GM12878 (cell line): ENCODE measurements at regions not wholly inside any gene's neighbourhood (a gene's known extent, or its start where the extent isn't known, plus 50 kb on each side); places are given as distances from the start of the nearest gene placed in this dataset.

Source experiments
- ATAC-seq: fragments of 200-7000 bp; cut with Tn5 transposase; 3 replicates; pipeline ENCODE4 v1.9.1; 2020; ENCODE audit warnings: mild to moderate bottlenecking, moderate library complexity
- BruUV-seq: library from RNA; stranded (reverse); fragments of 400-500 nt; replicated peaks from 2 replicates; lab custom pipeline; 2021; lab: Mats Ljungman, UMichigan
- CTCF ChIA-PET: fragments of 300-600 bp; sonication (Branson Sonifier 250); formaldehyde crosslinking; extraction: SDS; loops from one replicate; lab custom pipeline; 2021; ENCODE audit warnings: inconsistent platforms; lab: Yijun Ruan, JAX
- POLR2A ChIA-PET: fragments of 350-600 bp; formaldehyde crosslinking; extraction: SDS; loops from one replicate; lab custom pipeline; 2021; ENCODE audit warnings: inconsistent platforms; lab: Charles Lee
- RAD21 ChIA-PET: fragments of 300-600 bp; sonication (Branson Sonifier 250); formaldehyde crosslinking; loops from one replicate; lab custom pipeline; 2023; ENCODE audit warnings: antibody characterized with exemption; ENCODE audit not compliant: unreplicated experiment; lab: Charles Lee
- SMC1A ChIA-PET: fragments of 300-600 bp; sonication (Branson Sonifier 250); formaldehyde crosslinking; loops from one replicate; lab custom pipeline; 2023; ENCODE audit not compliant: unreplicated experiment, uncharacterized antibody; lab: Charles Lee
- DNase-seq: peaks from one replicate; pipeline ENCODE4 v3.0.0-alpha.2; 2011; ENCODE audit warnings: low read depth, low spot score
- FAIRE-seq: peaks from 3 replicates; lab custom pipeline; 2011; peaks lifted over from hg19 to GRCh38; lab: Jason Lieb, UNC
- H2AFZ ChIP-seq: 2 replicates; pipeline ENCODE4 v1.6.0; 2011; ENCODE audit warnings: low read depth, low read length, control low read depth; ENCODE audit not compliant: control insufficient read depth
- H3K27ac ChIP-seq: 2 replicates; pipeline ENCODE4 v1.5.1; 2011; ENCODE audit warnings: control low read depth; ENCODE audit not compliant: control insufficient read depth, insufficient read depth
- H3K27me3 ChIP-seq, 2 experiments: replicated peaks in 1 of 2; 2 replicates each; pipeline versions ENCODE4 v1.6.0 to v1.6.1; 2011; ENCODE audit warnings: low read length in 1 of 2; ENCODE audit not compliant: control insufficient read depth in 2 of 2, insufficient read depth in 2 of 2
- H3K36me3 ChIP-seq, 2 experiments: 2 replicates each; pipeline ENCODE4 v1.5.1; 2011; ENCODE audit warnings: low read length in 1 of 2; ENCODE audit not compliant: control insufficient read depth in 2 of 2, insufficient read depth in 2 of 2
- H3K4me1 ChIP-seq: 2 replicates; pipeline ENCODE4 v1.6.1; 2011; ENCODE audit warnings: mild to moderate bottlenecking, low read length, moderate library complexity, mixed read lengths; ENCODE audit not compliant: control insufficient read depth, insufficient read depth
- H3K4me2 ChIP-seq: 2 replicates; pipeline ENCODE4 v1.6.0; 2011; ENCODE audit warnings: control low read depth; ENCODE audit not compliant: control insufficient read depth, insufficient read depth
- H3K4me3 ChIP-seq: fragments of 200-600 bp; sonication (generic); 2 replicates; pipeline ENCODE4 v1.5.1; 2016
- H3K79me2 ChIP-seq: 2 replicates; pipeline ENCODE4 v1.6.0; 2011; ENCODE audit warnings: low read length; ENCODE audit not compliant: control insufficient read depth, insufficient read depth
- H3K9ac ChIP-seq: 2 replicates; pipeline ENCODE4 v1.8.0; 2011; ENCODE audit warnings: low read length, control low read depth, mixed read lengths; ENCODE audit not compliant: control insufficient read depth, insufficient read depth
- H3K9me3 ChIP-seq: replicated peaks from 3 replicates; pipeline ENCODE4 v1.5.1; 2011; ENCODE audit warnings: mild to moderate bottlenecking, low read length; ENCODE audit not compliant: control insufficient read depth, insufficient read depth
- H4K20me1 ChIP-seq: 2 replicates; pipeline ENCODE4 v1.6.0; 2011; ENCODE audit not compliant: control insufficient read depth, insufficient read depth
- CHD2 ChIP-seq: IDR thresholded peaks from 2 replicates; pipeline ENCODE4 v1.6.1; 2011; ENCODE audit warnings: low read depth, low read length, improper control_type of control experiment, borderline replicate concordance
- HDAC6 ChIP-seq: fragments of 200-600 bp; sonication (generic); IDR thresholded peaks from one replicate; pipeline ENCODE4 v1.8.0; 2017; ENCODE audit warnings: antibody characterized with exemption; ENCODE audit not compliant: unreplicated experiment
- NFYB ChIP-seq: IDR thresholded peaks from 2 replicates; pipeline ENCODE4 v1.6.1; 2011; ENCODE audit warnings: low read depth, mild to moderate bottlenecking, low read length, improper control_type of control experiment, moderate library complexity; ENCODE audit not compliant: insufficient read depth
- PAX5 ChIP-seq: IDR thresholded peaks from 2 replicates; pipeline ENCODE4 v1.6.1; 2011; ENCODE audit warnings: low read depth, low read length, borderline replicate concordance
- SIN3A ChIP-seq: IDR thresholded peaks from 2 replicates; pipeline ENCODE4 v1.6.1; 2012; ENCODE audit warnings: low read depth, low read length, improper control_type of control experiment
- SPI1 ChIP-seq: IDR thresholded peaks from 2 replicates; pipeline ENCODE4 v1.6.1; 2011; ENCODE audit warnings: low read depth, mild to moderate bottlenecking, low read length, moderate library complexity, borderline replicate concordance; ENCODE audit not compliant: insufficient read depth
- STAT3 ChIP-seq: IDR thresholded peaks from 2 replicates; pipeline ENCODE4 v1.6.1; 2011; ENCODE audit warnings: low read depth, low read length, improper control_type of control experiment
- WGBS: methylation state at CpG from one replicate; pipeline ENCODE4 v1.1.6; 2016; ENCODE audit warnings: low lambda C conversion rate; ENCODE audit not compliant: insufficient replicate concordance, insufficient coverage; ENCODE audit errors: missing lambda C conversion rate; 5-methylcytosine and 5-hydroxymethylcytosine counted together
- in situ Hi-C: fragments of 300-500 bp; cut with MboI; formaldehyde crosslinking; loops from 9 replicates; pipeline ENCODE4 v1.14.3; 2018; ENCODE audit warnings: mixed read lengths
- intact Hi-C: fragments of 100-400 bp; cut with micrococcal nuclease; formaldehyde crosslinking; loops from one replicate; pipeline ENCODE4 v1.14.2; 2022; ENCODE audit not compliant: unreplicated experiment
- TF ChIP-seq, protein P1 (sequence below): IDR thresholded peaks from 2 replicates; pipeline ENCODE4 v1.6.1; 2011; ENCODE audit warnings: borderline replicate concordance, low read depth, mild to moderate bottlenecking, moderate library complexity, low read length; ENCODE audit not compliant: insufficient read depth, poor library complexity, severe bottlenecking
- TF ChIP-seq, protein P2 (sequence below): IDR thresholded peaks from 2 replicates; pipeline ENCODE4 v1.6.1; 2012; ENCODE audit warnings: low read length, inconsistent platforms
- TF ChIP-seq, protein P3 (sequence below): fragments of 450-650 bp; formaldehyde crosslinking; IDR thresholded peaks from 2 replicates; pipeline ENCODE4 v1.4.0; 2022; ENCODE audit warnings: mild to moderate bottlenecking, moderate library complexity

DNA sequence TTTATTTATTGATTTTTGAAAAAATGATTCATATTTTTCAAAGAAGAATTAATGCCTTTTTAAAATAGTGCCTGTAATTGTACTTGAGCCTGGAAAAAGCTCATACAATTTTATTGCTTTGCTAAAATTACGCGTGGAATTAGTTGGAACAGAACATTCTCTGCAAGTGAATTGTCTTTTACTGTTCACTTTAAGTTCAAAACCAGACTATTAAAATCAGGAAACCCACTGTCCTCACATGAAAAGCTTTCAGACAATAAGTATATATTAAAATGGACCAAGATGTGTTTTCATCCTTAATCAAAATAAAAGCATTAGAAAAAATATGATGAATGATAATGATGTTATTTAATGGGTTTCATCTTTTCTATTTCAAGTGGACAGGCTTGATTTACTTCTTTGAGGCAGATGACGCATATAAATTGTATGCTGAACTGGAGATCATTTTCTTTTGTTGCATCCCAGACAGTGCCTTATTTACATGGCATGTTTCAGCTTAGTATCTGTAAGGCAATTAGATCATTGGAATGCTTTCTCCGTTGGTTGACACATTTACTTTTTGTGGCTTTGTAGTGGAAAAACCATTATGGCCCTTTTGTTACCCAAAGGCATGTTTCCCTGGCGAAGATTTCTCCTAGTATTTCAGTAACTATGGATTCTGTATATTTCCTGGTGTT, 299.0 kb upstream of the MAGEC2 start:
- DNase-seq (no peak), FAIRE-seq (no peak), ATAC-seq (no peak)
- WGBS = 36% methylated on average over 5 of the region's 5 CpGs
- Histone ChIP-seq H3K9ac (no peak overlapping the region), H3K9me3 (no peaks in the 10 kb centered on the region), H2AFZ (no peak overlapping the region), H3K36me3 (no peaks in the 10 kb centered on the region), H3K4me1 (no peaks in the 10 kb centered on the region), H3K79me2 (no peaks in the 10 kb centered on the region), H3K4me3 (no peak overlapping the region), H3K4me2 (no peak overlapping the region), H4K20me1 (no peaks in the 10 kb centered on the region), H3K27ac (no peak overlapping the region), H3K27me3 (no peaks in the 10 kb centered on the region)
- in situ Hi-C loops (no loop called here), intact Hi-C loops (no loop called here)
- ChIA-PET SMC1A (no interaction called here), RAD21 (no interaction called here), CTCF (no interaction called here), POLR2A (no interaction called here)
- TF ChIP-seq STAT3 = no peak
- TF ChIP-seq PAX5 = no peak
- TF ChIP-seq, protein P1, sequence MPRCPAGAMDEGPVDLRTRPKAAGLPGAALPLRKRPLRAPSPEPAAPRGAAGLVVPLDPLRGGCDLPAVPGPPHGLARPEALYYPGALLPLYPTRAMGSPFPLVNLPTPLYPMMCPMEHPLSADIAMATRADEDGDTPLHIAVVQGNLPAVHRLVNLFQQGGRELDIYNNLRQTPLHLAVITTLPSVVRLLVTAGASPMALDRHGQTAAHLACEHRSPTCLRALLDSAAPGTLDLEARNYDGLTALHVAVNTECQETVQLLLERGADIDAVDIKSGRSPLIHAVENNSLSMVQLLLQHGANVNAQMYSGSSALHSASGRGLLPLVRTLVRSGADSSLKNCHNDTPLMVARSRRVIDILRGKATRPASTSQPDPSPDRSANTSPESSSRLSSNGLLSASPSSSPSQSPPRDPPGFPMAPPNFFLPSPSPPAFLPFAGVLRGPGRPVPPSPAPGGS = no peak
- TF ChIP-seq SPI1 = no peak
- BruUV-seq = no TSS peak

DNA sequence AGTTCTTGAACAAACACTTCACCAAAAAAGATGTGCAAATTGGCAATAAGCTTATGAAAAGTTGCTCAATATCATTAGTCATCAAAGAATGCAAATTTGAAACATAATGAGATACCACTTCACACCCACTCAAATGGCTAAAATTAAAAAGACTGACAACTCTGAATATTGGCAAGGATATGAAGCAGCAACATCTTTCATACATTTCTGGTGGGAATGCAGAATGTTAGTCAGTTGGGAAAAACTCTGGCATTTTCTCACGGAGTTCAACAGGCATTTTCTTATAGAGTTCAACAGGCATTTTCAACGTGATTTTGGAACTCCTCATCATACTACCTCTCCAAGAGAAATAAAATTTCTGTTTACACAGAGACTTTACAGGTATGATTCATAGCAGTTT, 297.4 kb upstream of the MAGEC2 start:
- SMC1A ChIA-PET = no interaction called here
- CTCF ChIA-PET = no interaction called here
- DNase-seq (no peak), FAIRE-seq (no peak), ATAC-seq (no peak)
- Histone ChIP-seq H2AFZ (no peak overlapping the region), H3K27me3 (no peaks in the 10 kb centered on the region), H4K20me1 (no peaks in the 10 kb centered on the region), H3K4me3 (no peak overlapping the region), H3K9ac (no peak overlapping the region), H3K79me2 (no peaks in the 10 kb centered on the region), H3K4me1 (no peaks in the 10 kb centered on the region), H3K36me3 (no peaks in the 10 kb centered on the region), H3K4me2 (no peak overlapping the region), H3K9me3 (no peaks in the 10 kb centered on the region), H3K27ac (no peak overlapping the region)
- in situ Hi-C loops (no loop called here), intact Hi-C loops (no loop called here)
- WGBS = 26% methylated on average over 2 of the region's 2 CpGs
- POLR2A ChIA-PET = no interaction called here
- RAD21 ChIA-PET = no interaction called here
- no TSS peak for BruUV-seq
- TF ChIP-seq SPI1 = no peak
- no peak for TF ChIP-seq HDAC6
- no peak for TF ChIP-seq NFYB
- TF ChIP-seq SIN3A = no peak
- TF ChIP-seq CHD2 = no peak
- TF ChIP-seq, protein P2, sequence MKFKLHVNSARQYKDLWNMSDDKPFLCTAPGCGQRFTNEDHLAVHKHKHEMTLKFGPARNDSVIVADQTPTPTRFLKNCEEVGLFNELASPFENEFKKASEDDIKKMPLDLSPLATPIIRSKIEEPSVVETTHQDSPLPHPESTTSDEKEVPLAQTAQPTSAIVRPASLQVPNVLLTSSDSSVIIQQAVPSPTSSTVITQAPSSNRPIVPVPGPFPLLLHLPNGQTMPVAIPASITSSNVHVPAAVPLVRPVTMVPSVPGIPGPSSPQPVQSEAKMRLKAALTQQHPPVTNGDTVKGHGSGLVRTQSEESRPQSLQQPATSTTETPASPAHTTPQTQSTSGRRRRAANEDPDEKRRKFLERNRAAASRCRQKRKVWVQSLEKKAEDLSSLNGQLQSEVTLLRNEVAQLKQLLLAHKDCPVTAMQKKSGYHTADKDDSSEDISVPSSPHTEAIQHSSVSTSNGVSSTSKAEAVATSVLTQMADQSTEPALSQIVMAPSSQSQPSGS = no peak
- TF ChIP-seq, protein P3, sequence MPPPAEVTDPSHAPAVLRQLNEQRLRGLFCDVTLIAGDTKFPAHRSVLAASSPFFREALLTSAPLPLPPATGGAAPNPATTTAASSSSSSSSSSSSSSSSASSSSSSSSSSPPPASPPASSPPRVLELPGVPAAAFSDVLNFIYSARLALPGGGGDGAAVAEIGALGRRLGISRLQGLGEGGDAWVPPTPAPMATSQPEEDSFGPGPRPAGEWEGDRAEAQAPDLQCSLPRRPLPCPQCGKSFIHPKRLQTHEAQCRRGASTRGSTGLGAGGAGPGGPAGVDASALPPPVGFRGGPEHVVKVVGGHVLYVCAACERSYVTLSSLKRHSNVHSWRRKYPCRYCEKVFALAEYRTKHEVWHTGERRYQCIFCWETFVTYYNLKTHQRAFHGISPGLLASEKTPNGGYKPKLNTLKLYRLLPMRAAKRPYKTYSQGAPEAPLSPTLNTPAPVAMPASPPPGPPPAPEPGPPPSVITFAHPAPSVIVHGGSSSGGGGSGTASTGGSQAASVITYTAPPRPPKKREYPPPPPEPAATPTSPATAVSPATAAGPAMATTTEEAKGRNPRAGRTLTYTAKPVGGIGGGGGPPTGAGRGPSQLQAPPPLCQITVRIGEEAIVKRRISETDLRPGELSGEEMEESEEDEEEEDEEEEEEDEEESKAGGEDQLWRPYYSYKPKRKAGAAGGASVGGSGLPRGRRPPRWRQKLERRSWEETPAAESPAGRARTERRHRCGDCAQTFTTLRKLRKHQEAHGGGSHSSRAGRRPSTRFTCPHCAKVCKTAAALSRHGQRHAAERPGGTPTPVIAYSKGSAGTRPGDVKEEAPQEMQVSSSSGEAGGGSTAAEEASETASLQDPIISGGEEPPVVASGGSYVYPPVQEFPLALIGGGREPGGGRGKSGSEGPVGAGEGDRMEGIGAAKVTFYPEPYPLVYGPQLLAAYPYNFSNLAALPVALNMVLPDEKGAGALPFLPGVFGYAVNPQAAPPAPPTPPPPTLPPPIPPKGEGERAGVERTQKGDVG (CRISPR knock-in tag) = no peak
